GM20000 (cell line): ENCODE measurements at regions not wholly inside any gene's neighbourhood (a gene's known extent, or its start where the extent isn't known, plus 50 kb on each side); places are given as distances from the start of the nearest gene placed in this dataset.

Source experiments
- DNase-seq: peaks from one replicate; pipeline ENCODE4 v3.0.0; 2012; ENCODE audit warnings: low spot score
- CTCF ChIP-seq: IDR thresholded peaks from 2 replicates; pipeline ENCODE4 v1.5.1; 2012; ENCODE audit warnings: mild to moderate bottlenecking, control low read depth; ENCODE audit errors: extremely low read depth, missing control alignments

- no peak for TF ChIP-seq CTCF
- no peak for DNase-seq
Measured at GRCh38 chr4:178339769-178340168, 897.5 kb upstream of the AGA start.

- DNase-seq: no peak
- TF ChIP-seq CTCF: no peak
Measured at GRCh38 chr4:178340468-178340867, 898.2 kb upstream of the AGA start.

GRCh38 chr4:178344096-178344495 is 901.9 kb upstream of the AGA start:
- no peak for DNase-seq
- no peak for TF ChIP-seq CTCF

GRCh38 chr4:178347111-178347510 is 904.9 kb upstream of the AGA start:
- no peak for DNase-seq
- no peak for TF ChIP-seq CTCF

- TF ChIP-seq CTCF: no peak
- DNase-seq: no peak
Measured at GRCh38 chr4:178349601-178350000, 907.4 kb upstream of the AGA start.

- no peak for TF ChIP-seq CTCF
- DNase-seq: no peak
Measured at GRCh38 chr4:178351185-178351584, 908.9 kb upstream of the AGA start.

- no peak for TF ChIP-seq CTCF
- DNase-seq: no peak
Measured at GRCh38 chr4:178356725-178357124, 914.5 kb upstream of the AGA start.
